BE2C (cell line): ENCODE measurements at regions not wholly inside any gene's neighbourhood (a gene's known extent, or its start where the extent isn't known, plus 50 kb on each side); places are given as distances from the start of the nearest gene placed in this dataset.
"Not testable (repeated sequence)": the region's sequence is repeated elsewhere in the genome, so short reads cannot be mapped to it uniquely, and the experiment has no call there.

ENCODE experiments used
- DNase-seq: peaks from one replicate; pipeline ENCODE4 v3.0.0-alpha.2; 2020
- H3K27me3 ChIP-seq: fragments of 250-450 bp; sonication (Bioruptor Pico); 2 replicates; pipeline ENCODE4 v1.5.1; 2020; ENCODE audit warnings: mild to moderate bottlenecking
- H3K36me3 ChIP-seq: fragments of 250-450 bp; sonication (Bioruptor Pico); 2 replicates; pipeline ENCODE4 v1.5.1; 2020; ENCODE audit warnings: mild to moderate bottlenecking
- H3K4me1 ChIP-seq: fragments of 250-450 bp; sonication (Bioruptor Pico); 2 replicates; pipeline ENCODE4 v1.5.1; 2020
- H3K4me3 ChIP-seq: 2 replicates; pipeline ENCODE4 v1.5.1; 2011; ENCODE audit warnings: low read depth, low read length
- H3K9me3 ChIP-seq: fragments of 250-450 bp; sonication (Bioruptor Pico); 2 replicates; pipeline ENCODE4 v1.5.1; 2020
- TF ChIP-seq, protein P1 (sequence below): IDR thresholded peaks from 2 replicates; pipeline ENCODE4 v1.5.1; 2012; ENCODE audit warnings: mild to moderate bottlenecking, low read depth, low read length

DNA sequence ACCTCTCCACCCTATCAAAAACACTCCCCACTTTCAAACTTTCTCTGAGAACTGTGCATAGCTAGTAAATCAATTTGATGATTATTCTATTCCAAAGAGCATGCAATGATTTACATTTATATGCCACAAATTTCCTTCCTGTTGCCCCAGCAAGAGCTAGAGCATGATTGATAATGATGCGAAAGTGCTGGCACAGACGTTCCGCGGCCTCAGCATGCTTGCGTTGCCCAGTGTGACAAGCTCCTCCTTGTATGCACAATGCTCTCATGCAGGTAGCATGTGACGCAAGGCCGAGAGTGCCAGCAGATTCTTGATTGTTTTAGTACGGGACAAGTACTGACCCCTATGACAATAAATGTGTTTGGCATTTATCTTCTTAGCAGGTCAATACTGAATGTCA, 696.3 kb upstream of the SLC35B3 start:
- no peak overlapping the region for H3K4me3 ChIP-seq
- no peaks in the 10 kb centered on the region for H3K27me3 ChIP-seq
- TF ChIP-seq, protein P1, sequence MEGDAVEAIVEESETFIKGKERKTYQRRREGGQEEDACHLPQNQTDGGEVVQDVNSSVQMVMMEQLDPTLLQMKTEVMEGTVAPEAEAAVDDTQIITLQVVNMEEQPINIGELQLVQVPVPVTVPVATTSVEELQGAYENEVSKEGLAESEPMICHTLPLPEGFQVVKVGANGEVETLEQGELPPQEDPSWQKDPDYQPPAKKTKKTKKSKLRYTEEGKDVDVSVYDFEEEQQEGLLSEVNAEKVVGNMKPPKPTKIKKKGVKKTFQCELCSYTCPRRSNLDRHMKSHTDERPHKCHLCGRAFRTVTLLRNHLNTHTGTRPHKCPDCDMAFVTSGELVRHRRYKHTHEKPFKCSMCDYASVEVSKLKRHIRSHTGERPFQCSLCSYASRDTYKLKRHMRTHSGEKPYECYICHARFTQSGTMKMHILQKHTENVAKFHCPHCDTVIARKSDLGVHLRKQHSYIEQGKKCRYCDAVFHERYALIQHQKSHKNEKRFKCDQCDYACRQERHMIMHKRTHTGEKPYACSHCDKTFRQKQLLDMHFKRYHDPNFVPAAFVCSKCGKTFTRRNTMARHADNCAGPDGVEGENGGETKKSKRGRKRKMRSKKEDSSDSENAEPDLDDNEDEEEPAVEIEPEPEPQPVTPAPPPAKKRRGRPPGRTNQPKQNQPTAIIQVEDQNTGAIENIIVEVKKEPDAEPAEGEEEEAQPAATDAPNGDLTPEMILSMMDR = no peak
- H3K4me1 ChIP-seq = no peaks in the 10 kb centered on the region
- DNase-seq = no peak
- no peaks in the 10 kb centered on the region for H3K9me3 ChIP-seq
- no peaks in the 10 kb centered on the region for H3K36me3 ChIP-seq

DNA sequence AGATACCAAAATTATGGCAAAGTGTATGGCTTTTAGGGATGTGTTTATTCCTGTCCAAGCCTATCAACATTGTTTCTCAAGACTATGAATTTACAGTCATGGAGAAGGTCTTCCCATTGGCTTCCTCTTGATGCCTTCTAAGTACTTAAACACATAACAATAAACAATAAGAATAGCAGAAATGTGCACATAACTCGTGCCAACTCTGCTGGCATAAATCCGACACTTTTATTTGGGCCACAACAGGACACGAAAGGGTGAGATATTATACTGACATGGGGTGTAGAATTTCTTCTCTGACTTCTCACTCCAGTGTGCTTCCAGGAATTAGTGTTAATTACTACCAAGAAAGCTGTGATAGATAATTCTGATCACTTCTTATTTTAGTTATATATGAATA, 695.9 kb upstream of the SLC35B3 start:
- Histone ChIP-seq H3K9me3 (no peaks in the 10 kb centered on the region), H3K4me1 (no peaks in the 10 kb centered on the region), H3K27me3 (no peaks in the 10 kb centered on the region), H3K36me3 (no peaks in the 10 kb centered on the region), H3K4me3 (no peak overlapping the region)
- DNase-seq = no peak
- TF ChIP-seq, protein P1 = no peak

DNA sequence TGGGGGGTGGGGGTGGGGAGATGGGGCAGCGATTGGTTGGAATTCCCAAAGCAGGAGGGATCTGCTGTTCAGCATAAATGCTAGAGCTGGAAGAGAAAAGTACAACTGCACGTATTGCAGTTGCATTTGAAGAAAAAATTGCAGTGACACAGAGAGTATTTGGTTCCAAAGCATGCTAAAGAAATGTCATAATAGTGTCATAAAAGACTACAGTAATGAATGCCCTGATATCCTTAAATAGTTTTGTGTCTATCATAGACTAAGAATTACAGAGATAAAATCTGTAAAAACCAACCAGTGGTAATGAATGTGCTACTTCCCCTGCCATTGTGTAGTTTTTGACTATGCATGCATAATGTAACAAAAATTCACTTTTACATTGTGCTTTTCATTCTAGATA, 693.6 kb upstream of the SLC35B3 start:
- no peaks in the 10 kb centered on the region for H3K36me3 ChIP-seq
- no peaks in the 10 kb centered on the region for H3K27me3 ChIP-seq
- TF ChIP-seq, protein P1 = no peak
- no peaks in the 10 kb centered on the region for H3K4me1 ChIP-seq
- DNase-seq = no peak
- H3K9me3 ChIP-seq = no peaks in the 10 kb centered on the region
- no peak overlapping the region for H3K4me3 ChIP-seq

DNA sequence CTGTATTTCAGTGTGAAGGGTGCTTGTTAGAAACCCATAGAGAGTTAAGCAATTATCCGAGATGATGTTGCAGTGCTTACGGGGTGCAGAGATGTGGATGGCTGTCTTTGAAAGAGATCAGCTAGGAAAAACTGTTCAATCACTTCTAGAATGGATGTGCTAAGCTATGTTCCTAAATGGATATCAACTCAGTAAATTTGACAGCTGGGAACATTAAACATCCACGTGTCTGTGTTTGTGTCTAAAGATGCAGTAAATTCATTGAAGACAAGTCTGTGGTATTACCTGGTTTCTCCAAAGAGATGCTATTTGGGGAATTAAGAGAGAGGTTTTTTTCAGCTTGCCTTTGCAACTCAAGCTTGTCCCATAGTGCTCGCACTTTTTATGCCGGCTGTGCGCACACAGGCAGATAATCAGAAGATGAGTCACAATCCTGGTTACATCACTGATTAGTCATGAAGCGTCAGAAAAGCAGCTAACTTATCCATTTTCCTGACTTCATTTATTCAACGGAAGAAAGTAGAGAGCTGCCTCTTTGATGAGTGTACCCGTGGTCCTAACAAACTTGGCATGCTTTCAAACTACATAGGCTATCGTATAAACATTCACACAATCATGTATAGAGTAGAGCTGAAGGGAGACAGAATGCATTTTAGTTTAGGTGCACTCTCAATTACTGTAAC, 691.7 kb upstream of the SLC35B3 start:
- TF ChIP-seq, protein P1 = no peak
- Histone ChIP-seq H3K27me3 (no peaks in the 10 kb centered on the region), H3K36me3 (no peaks in the 10 kb centered on the region), H3K9me3 (no peaks in the 10 kb centered on the region; the same call in 1 of the 2 replicates), H3K4me3 (no peak overlapping the region), H3K4me1 (no peaks in the 10 kb centered on the region)
- no peak for DNase-seq

DNA sequence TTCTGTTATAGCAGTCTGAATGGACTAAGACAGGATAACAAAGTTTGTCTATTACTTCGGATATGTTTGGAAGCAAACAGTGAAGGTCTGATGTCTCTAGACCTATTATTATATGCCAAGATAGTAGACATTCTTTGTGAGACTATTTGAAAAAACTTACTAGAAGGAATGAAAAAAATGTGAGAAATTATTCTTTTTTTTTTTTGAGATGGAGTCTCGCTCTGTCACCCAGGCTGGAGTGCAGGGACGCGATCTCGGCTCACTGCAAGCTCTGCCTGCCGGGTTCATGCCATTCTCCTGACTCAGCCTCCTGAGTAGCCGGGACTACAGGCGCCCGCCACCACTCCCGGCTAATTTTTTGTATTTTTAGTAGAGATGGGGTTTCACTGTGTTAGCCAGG, 690.7 kb upstream of the SLC35B3 start:
- H3K9me3 ChIP-seq, H3K27me3 ChIP-seq, DNase-seq, H3K4me1 ChIP-seq, H3K4me3 ChIP-seq, H3K36me3 ChIP-seq: not testable (repeated sequence)

DNA sequence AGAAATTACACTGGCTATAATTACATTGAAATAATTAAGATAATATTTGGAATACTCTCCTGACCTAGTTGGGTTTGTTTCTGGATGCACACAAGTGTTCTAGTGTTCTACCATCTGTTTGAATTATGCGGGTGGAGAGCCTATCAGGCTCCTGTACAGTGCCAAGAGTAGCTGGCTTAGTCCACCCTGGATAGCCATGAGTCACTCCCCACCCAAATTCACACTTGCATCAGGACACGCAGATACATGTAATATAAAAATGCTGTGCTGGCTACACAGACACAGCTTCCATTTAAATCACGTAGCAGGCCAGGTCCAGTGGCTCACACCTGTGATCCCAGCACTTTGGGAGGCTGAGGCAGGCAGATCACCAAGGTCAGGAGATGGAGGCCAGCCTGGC, 686.2 kb upstream of the SLC35B3 start:
- H3K36me3 ChIP-seq = no peaks in the 10 kb centered on the region
- no peak overlapping the region for H3K4me3 ChIP-seq
- no peaks in the 10 kb centered on the region; the same call in 1 of the 2 replicates for H3K9me3 ChIP-seq
- no peaks in the 10 kb centered on the region for H3K27me3 ChIP-seq
- TF ChIP-seq, protein P1 = no peak
- no peaks in the 10 kb centered on the region for H3K4me1 ChIP-seq
- DNase-seq = no peak

DNA sequence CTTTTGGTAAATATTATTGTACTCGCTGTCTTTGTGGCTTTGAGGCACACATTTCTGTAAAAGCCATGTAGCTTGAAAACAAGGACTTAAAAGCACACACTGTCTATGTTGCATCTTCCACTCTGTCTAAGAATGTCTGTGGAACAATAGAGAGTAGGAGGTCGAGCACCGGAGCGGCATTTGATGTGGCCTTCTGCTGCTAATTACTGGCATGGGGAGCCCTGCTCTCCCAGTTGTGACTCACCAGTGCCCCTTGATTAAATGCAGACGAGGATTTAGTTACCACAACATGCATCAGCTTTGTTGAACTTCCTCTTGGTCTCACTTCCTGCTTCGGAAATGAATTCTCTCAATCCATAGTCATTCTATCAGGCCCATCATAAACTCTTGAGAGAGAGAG, 680.7 kb upstream of the SLC35B3 start:
- no peaks in the 10 kb centered on the region for H3K27me3 ChIP-seq
- DNase-seq = no peak
- TF ChIP-seq, protein P1 = no peak
- H3K4me1 ChIP-seq = no peaks in the 10 kb centered on the region
- H3K9me3 ChIP-seq = no peaks in the 10 kb centered on the region
- H3K4me3 ChIP-seq = no peak overlapping the region
- H3K36me3 ChIP-seq = no peaks in the 10 kb centered on the region
